PC-3 (cell line): ENCODE measurements at regions not wholly inside any gene's neighbourhood (a gene's known extent, or its start where the extent isn't known, plus 50 kb on each side); places are given as distances from the start of the nearest gene placed in this dataset.

Experiments
- CTCF ChIP-seq: fragments of 300-600 bp; sonication (generic); conservative IDR thresholded peaks from 2 replicates; pipeline ENCODE4 v1.5.1; 2017; ENCODE audit warnings: antibody characterized with exemption, low read depth, mild to moderate bottlenecking, low read length
- EZH2 ChIP-seq: fragments of 300-600 bp; sonication (generic); IDR thresholded peaks from one replicate; pipeline ENCODE4 v1.6.1; 2017; ENCODE audit warnings: antibody characterized with exemption, mild to moderate bottlenecking, low read length; ENCODE audit not compliant: unreplicated experiment

- TF ChIP-seq CTCF (no peak), EZH2 (no peak)
Observed at GRCh38 chr1:99482750-99483149, 163.2 kb upstream of the PALMD start.
